MCF 10A (cell line): ENCODE measurements at regions not wholly inside any gene's neighbourhood (a gene's known extent, or its start where the extent isn't known, plus 50 kb on each side); places are given as distances from the start of the nearest gene placed in this dataset.

Experiments used
- BruUV-seq: library from RNA; stranded (reverse); fragments of 400-500 nt; replicated peaks from 2 replicates; lab custom pipeline; 2021; lab: Mats Ljungman, UMichigan
- CTCF ChIA-PET: fragments of 300-600 bp; sonication (Branson Sonifier 250); formaldehyde crosslinking; extraction: SDS; loops from one replicate; lab custom pipeline; 2021; ENCODE audit warnings: antibody characterized with exemption, inconsistent platforms; lab: Yijun Ruan, JAX
- POLR2A ChIA-PET: fragments of 300-600, 350-650 bp; sonication (Branson Sonifier 250); formaldehyde crosslinking; extraction: SDS; loops from one replicate; lab custom pipeline; 2020; ENCODE audit warnings: antibody characterized with exemption, inconsistent platforms; lab: Yijun Ruan, JAX
- DNase-seq: peaks from one replicate; pipeline ENCODE4 v3.0.0-alpha.2; 2018; ENCODE audit not compliant: unreplicated experiment
- H3K27ac Mint-ChIP-seq: one replicate; pipeline ENCODE4 v1.8.0; 2022; ENCODE audit warnings: mild to moderate bottlenecking, low read depth, mixed read lengths; ENCODE audit not compliant: unreplicated experiment
- H3K27me3 Mint-ChIP-seq: one replicate; pipeline ENCODE4 v1.8.0; 2022; ENCODE audit warnings: mixed read lengths; ENCODE audit not compliant: insufficient read depth, unreplicated experiment
- H3K36me3 Mint-ChIP-seq: one replicate; pipeline ENCODE4 v1.8.0; 2022; ENCODE audit warnings: mild to moderate bottlenecking, moderate library complexity, mixed read lengths; ENCODE audit not compliant: insufficient read depth, unreplicated experiment
- H3K4me1 Mint-ChIP-seq: one replicate; pipeline ENCODE4 v1.8.0; 2022; ENCODE audit warnings: mixed read lengths; ENCODE audit not compliant: insufficient read depth, unreplicated experiment
- H3K4me3 Mint-ChIP-seq: one replicate; pipeline ENCODE4 v1.8.0; 2022; ENCODE audit warnings: mild to moderate bottlenecking, moderate library complexity, mixed read lengths; ENCODE audit not compliant: unreplicated experiment
- H3K9me3 Mint-ChIP-seq: one replicate; pipeline ENCODE4 v1.8.0; 2022; ENCODE audit warnings: mixed read lengths; ENCODE audit not compliant: unreplicated experiment
- CTCF ChIP-seq: fragments of 200-600 bp; IDR thresholded peaks from one replicate; pipeline ENCODE4 v1.8.0; 2022; ENCODE audit warnings: antibody characterized with exemption, mild to moderate bottlenecking; ENCODE audit not compliant: unreplicated experiment
- intact Hi-C: fragments of 100-400 bp; cut with micrococcal nuclease; formaldehyde crosslinking; loops from 2 replicates; pipeline ENCODE4 v1.14.1; 2022

- H3K4me1 Mint-ChIP-seq, result no peaks in the 10 kb centered on the region
- no peak overlapping the region for H3K4me3 Mint-ChIP-seq
- ChIA-PET POLR2A (no interaction called here), CTCF (interaction anchor here (0.7 kb wide), 1 partner anchor 123 kb away, joined by 3 read pairs; no protein-coding TSS in a partner anchor)
- no TSS peak for BruUV-seq
- intact Hi-C loops, result no loop called here
- no peak for DNase-seq
- no peaks in the 10 kb centered on the region for H3K27me3 Mint-ChIP-seq
- peaks cover 42% of the 10 kb centered on the region for H3K9me3 Mint-ChIP-seq
- no peak for TF ChIP-seq CTCF
- H3K27ac Mint-ChIP-seq, result no peak overlapping the region
- H3K36me3 Mint-ChIP-seq, result no peaks in the 10 kb centered on the region
Measured at GRCh38 chr16:6068063-6068462, 970.5 kb upstream of the EEF2KMT start.

GRCh38 chr16:6066652-6067051 lies 969.1 kb upstream of the EEF2KMT start:
- no TSS peak for BruUV-seq

GRCh38 chr16:6063526-6063925 lies 965.9 kb upstream of the EEF2KMT start:
- POLR2A ChIA-PET, result no interaction called here
- intact Hi-C loops, result no loop called here
- CTCF ChIA-PET, result no interaction called here

More at GRCh38 chr16:6066652-6067051, 969.1 kb upstream of the EEF2KMT start:
- H3K4me1 Mint-ChIP-seq, result no peaks in the 10 kb centered on the region
- POLR2A ChIA-PET, result no interaction called here
- CTCF ChIA-PET, result no interaction called here
- H3K27ac Mint-ChIP-seq, result no peak overlapping the region
- intact Hi-C loops, result no loop called here
- no peak for TF ChIP-seq CTCF
- no peak overlapping the region for H3K4me3 Mint-ChIP-seq
- no peaks in the 10 kb centered on the region for H3K27me3 Mint-ChIP-seq
- peaks cover 40% of the 10 kb centered on the region for H3K9me3 Mint-ChIP-seq
- no peaks in the 10 kb centered on the region for H3K36me3 Mint-ChIP-seq
- no peak for DNase-seq

GRCh38 chr16:6059671-6060070 lies 962.1 kb upstream of the EEF2KMT start:
- no TSS peak for BruUV-seq
- no peak overlapping the region for H3K27ac Mint-ChIP-seq
- DNase-seq, result no peak
- H3K4me1 Mint-ChIP-seq, result no peaks in the 10 kb centered on the region
- peaks cover 45% of the 10 kb centered on the region for H3K9me3 Mint-ChIP-seq
- intact Hi-C loops, result no loop called here
- no peaks in the 10 kb centered on the region for H3K36me3 Mint-ChIP-seq
- TF ChIP-seq CTCF, result no peak
- H3K27me3 Mint-ChIP-seq, result no peaks in the 10 kb centered on the region
- no peak overlapping the region for H3K4me3 Mint-ChIP-seq
- ChIA-PET CTCF (no interaction called here), POLR2A (no interaction called here)

More at GRCh38 chr16:6063526-6063925, 965.9 kb upstream of the EEF2KMT start:
- no TSS peak for BruUV-seq
- Mint-ChIP-seq H3K36me3 (no peaks in the 10 kb centered on the region), H3K4me3 (no peak overlapping the region), H3K9me3 (peaks cover 43% of the 10 kb centered on the region), H3K4me1 (no peaks in the 10 kb centered on the region), H3K27ac (no peak overlapping the region), H3K27me3 (no peaks in the 10 kb centered on the region)
- no peak for TF ChIP-seq CTCF
- DNase-seq, result no peak
